H9 (cell line): ENCODE measurements at regions not wholly inside any gene's neighbourhood (a gene's known extent, or its start where the extent isn't known, plus 50 kb on each side); places are given as distances from the start of the nearest gene placed in this dataset.

Experiments used
- DNase-seq: peaks from one replicate; pipeline ENCODE4 v3.0.0-alpha.2; 2017
- H2AFZ ChIP-seq: one replicate; pipeline ENCODE4 v1.6.1; 2013; ENCODE audit warnings: mild to moderate bottlenecking, low read length, control low read depth, moderate library complexity
- H2AK5ac ChIP-seq: 2 replicates; pipeline ENCODE4 v1.6.1; 2013; ENCODE audit warnings: low read length, control low read depth, mixed read lengths; ENCODE audit not compliant: insufficient read length
- H2BK120ac ChIP-seq: one replicate; pipeline ENCODE4 v1.6.1; 2013; ENCODE audit warnings: low read depth, mild to moderate bottlenecking, low read length, control low read depth, inconsistent platforms; ENCODE audit not compliant: poor library complexity, severe bottlenecking
- H2BK12ac ChIP-seq: 2 replicates; pipeline ENCODE4 v1.6.1; 2013; ENCODE audit warnings: low read length, control low read depth, mixed read lengths, low read depth; ENCODE audit not compliant: insufficient read length
- H2BK15ac ChIP-seq: 2 replicates; pipeline ENCODE4 v1.6.1; 2013; ENCODE audit warnings: low read depth, low read length, control low read depth
- H2BK20ac ChIP-seq: one replicate; pipeline ENCODE4 v1.6.1; 2013; ENCODE audit warnings: low read depth, mild to moderate bottlenecking, low read length, control low read depth, inconsistent platforms; ENCODE audit not compliant: poor library complexity, severe bottlenecking
- H2BK5ac ChIP-seq: 2 replicates; pipeline ENCODE4 v1.6.1; 2013; ENCODE audit warnings: low read length, control low read depth, mixed read lengths; ENCODE audit not compliant: insufficient read length
- H3K14ac ChIP-seq: 2 replicates; pipeline ENCODE4 v1.6.1; 2013; ENCODE audit warnings: low read length, control low read depth; ENCODE audit not compliant: insufficient read depth
- H3K18ac ChIP-seq: 2 replicates; pipeline ENCODE4 v1.6.1; 2013; ENCODE audit warnings: low read depth, mild to moderate bottlenecking, mixed read lengths, low read length, control low read depth; ENCODE audit not compliant: insufficient read length
- H3K23ac ChIP-seq: 2 replicates; pipeline ENCODE4 v1.6.1; 2013; ENCODE audit warnings: low read length, control low read depth, mixed read lengths, low read depth; ENCODE audit not compliant: insufficient read length
- H3K23me2 ChIP-seq: 2 replicates; pipeline ENCODE4 v1.6.1; 2013; ENCODE audit warnings: low read depth, mild to moderate bottlenecking, mixed read lengths, low read length, control low read depth; ENCODE audit not compliant: insufficient read length, poor library complexity, severe bottlenecking
- H3K27ac ChIP-seq: 2 replicates; pipeline ENCODE4 v1.5.1; 2013; ENCODE audit warnings: low read length, control low read depth, mixed read lengths, low read depth; ENCODE audit not compliant: insufficient read length
- H3K27me3 ChIP-seq: 2 replicates; pipeline ENCODE4 v1.6.1; 2013; ENCODE audit warnings: low read length, control low read depth, inconsistent platforms; ENCODE audit not compliant: insufficient read depth
- H3K4ac ChIP-seq: 2 replicates; pipeline ENCODE4 v1.6.1; 2013; ENCODE audit warnings: low read depth, mild to moderate bottlenecking, control low read depth, inconsistent platforms, low read length, moderate library complexity
- H3K4me1 ChIP-seq: 2 replicates; pipeline ENCODE4 v1.6.1; 2013; ENCODE audit warnings: low read length, control low read depth, inconsistent platforms; ENCODE audit not compliant: insufficient read depth
- H3K4me2 ChIP-seq: 2 replicates; pipeline ENCODE4 v1.6.1; 2013; ENCODE audit warnings: low read length, control low read depth, mixed read lengths; ENCODE audit not compliant: insufficient read length, insufficient read depth
- H3K56ac ChIP-seq: 2 replicates; pipeline ENCODE4 v1.6.1; 2013; ENCODE audit warnings: low read depth, mild to moderate bottlenecking, mixed read lengths, low read length, control low read depth; ENCODE audit not compliant: insufficient read length
- H3K79me1 ChIP-seq: 2 replicates; pipeline ENCODE4 v1.6.1; 2013; ENCODE audit warnings: low read depth, mild to moderate bottlenecking, moderate library complexity, low read length, control low read depth, inconsistent platforms; ENCODE audit not compliant: insufficient read depth, poor library complexity, severe bottlenecking
- H3K79me2 ChIP-seq: 2 replicates; pipeline ENCODE4 v1.6.1; 2013; ENCODE audit warnings: low read length, control low read depth, inconsistent platforms; ENCODE audit not compliant: insufficient read depth
- H3K9ac ChIP-seq: 2 replicates; pipeline ENCODE4 v1.6.1; 2013; ENCODE audit warnings: low read length, control low read depth, mixed read lengths; ENCODE audit not compliant: insufficient read length; ENCODE audit errors: extremely low read depth
- H3K9me3 ChIP-seq: one replicate; pipeline ENCODE4 v1.6.1; 2013; ENCODE audit warnings: low read depth, low read length, inconsistent platforms; ENCODE audit not compliant: control insufficient read depth
- H3T11ph ChIP-seq: one replicate; pipeline ENCODE4 v1.6.1; 2013; ENCODE audit warnings: mild to moderate bottlenecking, low read length, control low read depth, inconsistent platforms
- H4K20me1 ChIP-seq: one replicate; pipeline ENCODE4 v1.6.1; 2013; ENCODE audit not compliant: control insufficient read depth, insufficient read length, insufficient read depth
- H4K5ac ChIP-seq: 2 replicates; pipeline ENCODE4 v1.6.1; 2013; ENCODE audit warnings: low read depth, mild to moderate bottlenecking, mixed read lengths, low read length, control low read depth; ENCODE audit not compliant: insufficient read length
- H4K8ac ChIP-seq: replicated peaks from 2 replicates; pipeline ENCODE4 v1.6.1; 2013; ENCODE audit warnings: low read length, control low read depth, mixed read lengths, low read depth; ENCODE audit not compliant: insufficient read length
- H4K91ac ChIP-seq: 2 replicates; pipeline ENCODE4 v1.6.1; 2013; ENCODE audit warnings: low read depth, mild to moderate bottlenecking, moderate library complexity, mixed read lengths, low read length, control low read depth; ENCODE audit not compliant: insufficient read length
- H3K27ac Mint-ChIP-seq, 3 experiments: 2 replicates in 2 of 3; 3 replicates in 1 of 3; pipeline ENCODE4 v1.8.0; 2020 to 2021; ENCODE audit warnings: mixed read lengths in 3 of 3, mild to moderate bottlenecking in 1 of 3, moderate library complexity in 1 of 3
- H3K27me3 Mint-ChIP-seq: 2 replicates; pipeline ENCODE4 v1.8.0; 2021; ENCODE audit warnings: low read depth, mild to moderate bottlenecking, moderate library complexity, mixed read lengths
- H3K36me3 Mint-ChIP-seq, 3 experiments: 2 replicates in 2 of 3; 3 replicates in 1 of 3; pipeline ENCODE4 v1.8.0; 2020 to 2021; ENCODE audit warnings: low read depth in 3 of 3, mixed read lengths in 3 of 3; ENCODE audit not compliant: insufficient read depth in 1 of 3
- H3K4me1 Mint-ChIP-seq, 2 experiments: 2 replicates each; pipeline ENCODE4 v1.8.0; 2020; ENCODE audit warnings: mixed read lengths in 2 of 2
- H3K4me3 Mint-ChIP-seq, 2 experiments: 2 replicates in 1 of 2; 3 replicates in 1 of 2; pipeline ENCODE4 v1.8.0; 2020 to 2021; ENCODE audit warnings: mild to moderate bottlenecking in 2 of 2, mixed read lengths in 2 of 2, moderate library complexity in 1 of 2
- H3K9me3 Mint-ChIP-seq, 2 experiments: 2 replicates in 1 of 2; 3 replicates in 1 of 2; pipeline ENCODE4 v1.8.0; 2020; ENCODE audit warnings: mild to moderate bottlenecking in 2 of 2, mixed read lengths in 2 of 2, moderate library complexity in 1 of 2
- CTCF ChIP-seq: fragments of 200-600 bp; sonication (generic); conservative IDR thresholded peaks from 3 replicates; pipeline ENCODE4 v1.8.0; 2021; ENCODE audit warnings: antibody characterized with exemption, mild to moderate bottlenecking
- WGBS: extraction: QIAGEN DNeasy Blood & Tissue Kit; methylation state at CpG from one replicate; pipeline ENCODE4 v1.1.7; 2013; ENCODE audit warnings: missing lambda C conversion rate, low lambda C conversion rate, mixed read lengths; ENCODE audit not compliant: insufficient read length; ENCODE audit errors: extremely low coverage; 5-methylcytosine and 5-hydroxymethylcytosine counted together

- H2AK5ac ChIP-seq = no peak overlapping the region
- Mint-ChIP-seq H3K9me3 (no peaks in the 10 kb centered on the region), H3K36me3 (no peaks in the 10 kb centered on the region), H3K27ac (no peak overlapping the region), H3K4me3 (no peak overlapping the region), H3K4me1 (peaks cover 15 to 21% of the 10 kb centered on the region in 2 experiments), H3K27me3 (peaks cover 3% of the 10 kb centered on the region)
- no peak overlapping the region for H2BK5ac ChIP-seq
- no CpG with 5 or more reads among the region's 6 CpGs for WGBS
- H3K14ac ChIP-seq = no peak overlapping the region
- no peak overlapping the region for H3K4me2 ChIP-seq
- no peak overlapping the region for H3K9ac ChIP-seq
- H2BK20ac ChIP-seq = no peak overlapping the region
- H2AFZ ChIP-seq = no peak overlapping the region
- H2BK12ac ChIP-seq = no peak overlapping the region
- no peaks in the 10 kb centered on the region for H3K4me1 ChIP-seq
- no peak overlapping the region for H4K91ac ChIP-seq
- H3K27ac ChIP-seq = no peak overlapping the region
- no peak overlapping the region for H4K5ac ChIP-seq
- H3K4ac ChIP-seq = no peak overlapping the region
- no peak overlapping the region for H2BK15ac ChIP-seq
- no peaks in the 10 kb centered on the region for H3K23me2 ChIP-seq
- no peaks in the 10 kb centered on the region for H3K27me3 ChIP-seq
- no peaks in the 10 kb centered on the region for H4K20me1 ChIP-seq
- H3T11ph ChIP-seq = no peak overlapping the region
- H3K23ac ChIP-seq = no peak overlapping the region
- no peaks in the 10 kb centered on the region for H3K9me3 ChIP-seq
- H3K79me2 ChIP-seq = no peaks in the 10 kb centered on the region
- no peak for TF ChIP-seq CTCF
- H3K18ac ChIP-seq = no peak overlapping the region
- H2BK120ac ChIP-seq = no peak overlapping the region
- H3K79me1 ChIP-seq = no peaks in the 10 kb centered on the region
- no peak overlapping the region for H4K8ac ChIP-seq
- no peak for DNase-seq
- H3K56ac ChIP-seq = no peak overlapping the region
Measured at GRCh38 chr2:60072609-60073008, 480.8 kb downstream of the BCL11A start.
